Loucy (cell line): ENCODE measurements at regions not wholly inside any gene's neighbourhood (a gene's known extent, or its start where the extent isn't known, plus 50 kb on each side); places are given as distances from the start of the nearest gene placed in this dataset.

Experiments
- H2AFZ ChIP-seq: fragments of 200-600 bp; sonication (generic); 2 replicates; pipeline ENCODE4 v1.6.0; 2016; ENCODE audit warnings: antibody characterized with exemption, mild to moderate bottlenecking, low read length, moderate library complexity
- H3F3A ChIP-seq: fragments of 200-600 bp; 2 replicates; pipeline ENCODE4 v1.6.0; 2016; ENCODE audit warnings: antibody characterized with exemption, low read depth, mild to moderate bottlenecking
- H3K27me3 ChIP-seq: fragments of 200-600 bp; sonication (generic); 2 replicates; pipeline ENCODE4 v1.6.1; 2014; ENCODE audit warnings: low read length, mild to moderate bottlenecking; ENCODE audit not compliant: insufficient read depth, poor library complexity, severe bottlenecking
- H3K36me3 ChIP-seq: fragments of 200-600 bp; sonication (generic); 2 replicates; pipeline ENCODE4 v1.6.1; 2016; ENCODE audit warnings: low read length; ENCODE audit not compliant: insufficient read depth
- H3K4me1 ChIP-seq: fragments of 200-600 bp; sonication (generic); 2 replicates; pipeline ENCODE4 v1.5.1; 2014; ENCODE audit warnings: low read length, mild to moderate bottlenecking; ENCODE audit not compliant: insufficient read depth, poor library complexity, severe bottlenecking
- H3K4me2 ChIP-seq: fragments of 200-600 bp; sonication (generic); 2 replicates; pipeline ENCODE4 v1.6.0; 2014; ENCODE audit warnings: antibody characterized with exemption, low read length, low read depth, mild to moderate bottlenecking; ENCODE audit not compliant: poor library complexity, severe bottlenecking
- H3K4me3 ChIP-seq: fragments of 200-600 bp; sonication (generic); 2 replicates; pipeline ENCODE4 v1.5.1; 2014; ENCODE audit warnings: low read length, mild to moderate bottlenecking, mixed read lengths; ENCODE audit not compliant: poor library complexity, severe bottlenecking
- H3K79me2 ChIP-seq: fragments of 200-600 bp; sonication (generic); 2 replicates; pipeline ENCODE4 v1.6.1; 2014; ENCODE audit warnings: low read length; ENCODE audit not compliant: insufficient read depth
- H3K9ac ChIP-seq: fragments of 200-600 bp; sonication (generic); 2 replicates; pipeline ENCODE4 v1.6.0; 2014; ENCODE audit warnings: mild to moderate bottlenecking, low read depth, low read length, moderate library complexity; ENCODE audit not compliant: poor library complexity, severe bottlenecking
- H3K9me2 ChIP-seq: fragments of 200-600 bp; sonication (generic); replicated peaks from 2 replicates; pipeline ENCODE4 v1.6.1; 2016; ENCODE audit warnings: low read depth, low read length, mixed read lengths
- H3K9me3 ChIP-seq: fragments of 200-600 bp; sonication (generic); 2 replicates; pipeline ENCODE4 v1.6.1; 2014; ENCODE audit warnings: mild to moderate bottlenecking, antibody characterized with exemption, low read length, low read depth; ENCODE audit not compliant: insufficient read depth
- H4K20me1 ChIP-seq: fragments of 200-600 bp; sonication (generic); 2 replicates; pipeline ENCODE4 v1.6.0; 2014; ENCODE audit warnings: antibody characterized with exemption, low read length, mild to moderate bottlenecking; ENCODE audit not compliant: insufficient read depth, poor library complexity, severe bottlenecking
- EZH2phosphoT487 ChIP-seq: fragments of 200-600 bp; IDR thresholded peaks from 2 replicates; pipeline ENCODE4 v1.6.1; 2018; ENCODE audit warnings: antibody characterized with exemption, mild to moderate bottlenecking, moderate library complexity, borderline replicate concordance
- TF ChIP-seq, protein P1 (sequence below): fragments of 200-600 bp; sonication (generic); conservative IDR thresholded peaks from 2 replicates; pipeline ENCODE4 v1.5.1; 2014; ENCODE audit warnings: mild to moderate bottlenecking, antibody characterized with exemption, low read length

DNA sequence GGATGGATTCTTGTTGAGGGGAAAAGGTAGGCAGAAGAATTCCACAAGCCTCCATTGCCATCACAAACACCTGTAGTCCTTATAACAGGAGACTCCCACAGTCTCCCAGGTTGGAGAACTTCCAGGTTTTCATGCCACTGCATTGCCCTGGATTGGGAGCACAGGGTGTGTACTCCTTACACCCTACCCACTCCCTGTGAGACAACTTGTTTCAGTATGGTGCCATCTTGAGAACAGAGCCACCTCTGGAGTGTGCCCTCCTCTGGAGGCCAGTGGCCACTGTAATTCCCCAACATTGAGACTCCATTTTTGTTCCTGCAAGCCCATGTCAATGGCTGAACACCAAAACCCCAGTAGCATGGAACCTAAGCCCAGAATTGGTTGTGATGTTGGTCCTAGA lies 123.5 kb upstream of the LAMA2 start:
- Histone ChIP-seq H3K4me3 (no peak overlapping the region), H3K9ac (no peak overlapping the region), H3K27me3 (no peaks in the 10 kb centered on the region), H3K79me2 (no peaks in the 10 kb centered on the region), H3F3A (no peaks in the 10 kb centered on the region), H3K9me2 (no peaks in the 10 kb centered on the region), H3K4me1 (no peaks in the 10 kb centered on the region), H3K36me3 (no peaks in the 10 kb centered on the region), H2AFZ (no peak overlapping the region), H3K4me2 (no peak overlapping the region), H4K20me1 (no peaks in the 10 kb centered on the region), H3K9me3 (no peaks in the 10 kb centered on the region)
- no peak for TF ChIP-seq EZH2phosphoT487
- TF ChIP-seq, protein P1, sequence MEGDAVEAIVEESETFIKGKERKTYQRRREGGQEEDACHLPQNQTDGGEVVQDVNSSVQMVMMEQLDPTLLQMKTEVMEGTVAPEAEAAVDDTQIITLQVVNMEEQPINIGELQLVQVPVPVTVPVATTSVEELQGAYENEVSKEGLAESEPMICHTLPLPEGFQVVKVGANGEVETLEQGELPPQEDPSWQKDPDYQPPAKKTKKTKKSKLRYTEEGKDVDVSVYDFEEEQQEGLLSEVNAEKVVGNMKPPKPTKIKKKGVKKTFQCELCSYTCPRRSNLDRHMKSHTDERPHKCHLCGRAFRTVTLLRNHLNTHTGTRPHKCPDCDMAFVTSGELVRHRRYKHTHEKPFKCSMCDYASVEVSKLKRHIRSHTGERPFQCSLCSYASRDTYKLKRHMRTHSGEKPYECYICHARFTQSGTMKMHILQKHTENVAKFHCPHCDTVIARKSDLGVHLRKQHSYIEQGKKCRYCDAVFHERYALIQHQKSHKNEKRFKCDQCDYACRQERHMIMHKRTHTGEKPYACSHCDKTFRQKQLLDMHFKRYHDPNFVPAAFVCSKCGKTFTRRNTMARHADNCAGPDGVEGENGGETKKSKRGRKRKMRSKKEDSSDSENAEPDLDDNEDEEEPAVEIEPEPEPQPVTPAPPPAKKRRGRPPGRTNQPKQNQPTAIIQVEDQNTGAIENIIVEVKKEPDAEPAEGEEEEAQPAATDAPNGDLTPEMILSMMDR, result no peak

DNA sequence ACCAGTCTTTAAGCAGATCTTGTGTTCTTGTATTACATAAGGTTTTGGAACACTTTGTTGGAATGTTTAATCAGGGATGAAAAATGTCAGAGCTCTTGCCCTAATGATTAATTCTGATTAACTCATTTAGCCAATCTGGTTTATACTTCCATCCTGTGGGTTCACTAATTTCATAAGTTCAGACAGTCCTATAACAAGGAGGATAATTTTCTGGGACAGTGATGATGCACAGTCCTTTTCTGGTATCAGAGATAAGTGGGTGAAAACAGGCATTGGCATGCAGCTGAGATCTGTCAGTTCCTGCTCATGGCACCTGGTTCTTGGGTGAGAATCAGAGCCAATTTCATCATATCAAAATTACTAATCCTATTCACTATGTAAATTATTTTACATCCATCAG lies 125.0 kb upstream of the LAMA2 start:
- Histone ChIP-seq H3K4me3 (no peak overlapping the region), H3K9me2 (no peaks in the 10 kb centered on the region), H3K36me3 (no peaks in the 10 kb centered on the region), H3K9ac (no peak overlapping the region), H2AFZ (no peak overlapping the region), H4K20me1 (no peaks in the 10 kb centered on the region), H3K27me3 (no peaks in the 10 kb centered on the region), H3K4me2 (no peak overlapping the region), H3F3A (no peaks in the 10 kb centered on the region), H3K9me3 (no peaks in the 10 kb centered on the region), H3K4me1 (no peaks in the 10 kb centered on the region), H3K79me2 (no peaks in the 10 kb centered on the region)
- TF ChIP-seq, protein P1, result no peak
- TF ChIP-seq EZH2phosphoT487, result no peak

DNA sequence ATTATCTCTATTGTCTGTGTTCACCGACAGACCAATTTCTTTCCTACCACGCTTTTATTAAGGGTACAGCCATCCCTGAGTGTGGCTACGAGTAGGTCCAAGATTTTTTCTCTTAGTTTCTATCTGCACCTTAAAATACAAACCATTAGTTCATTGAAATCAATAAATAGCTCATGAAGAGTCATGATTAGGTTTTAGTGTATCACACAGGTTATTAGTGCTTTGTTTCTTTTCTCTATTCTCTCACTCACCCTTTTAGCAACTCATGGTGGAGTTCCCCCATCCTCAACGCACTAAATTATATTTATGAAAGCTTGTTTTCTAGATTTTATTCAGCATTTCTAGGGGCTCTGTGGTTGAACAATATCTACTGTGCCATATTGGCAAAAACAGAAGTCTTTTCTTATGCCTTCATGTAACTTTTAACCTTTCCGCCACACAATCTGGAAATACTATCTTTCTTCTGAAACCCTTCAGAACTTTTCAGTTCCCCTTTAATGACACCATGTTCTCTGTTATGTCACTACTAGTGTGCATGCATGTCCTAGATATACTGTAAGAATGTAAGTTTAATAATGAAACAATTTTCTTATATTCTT lies 128.2 kb upstream of the LAMA2 start:
- Histone ChIP-seq H3K9ac (no peak overlapping the region), H3K4me1 (no peaks in the 10 kb centered on the region), H4K20me1 (no peaks in the 10 kb centered on the region), H3K9me3 (no peaks in the 10 kb centered on the region), H3F3A (no peaks in the 10 kb centered on the region), H2AFZ (no peak overlapping the region), H3K79me2 (no peaks in the 10 kb centered on the region), H3K4me2 (no peak overlapping the region), H3K36me3 (no peaks in the 10 kb centered on the region), H3K9me2 (no peaks in the 10 kb centered on the region), H3K4me3 (no peak overlapping the region), H3K27me3 (no peaks in the 10 kb centered on the region)
- TF ChIP-seq, protein P1, result no peak
- no peak for TF ChIP-seq EZH2phosphoT487
